Thyroid gland (tissue), 4 donors: ENCODE measurements at regions not wholly inside any gene's neighbourhood (a gene's known extent, or its start where the extent isn't known, plus 50 kb on each side); places are given as distances from the start of the nearest gene placed in this dataset.

Source experiments
- CTCF ChIP-seq, 6 experiments: fragments of 200-600 bp in 3 of 6; fragments of 450-650 bp in 3 of 6; sonication (generic) in 3 of 6; IDR thresholded peaks; one replicate each; pipeline ENCODE4 v1.5.1; 2016 to 2019; ENCODE audit warnings: antibody characterized with exemption in 6 of 6, mild to moderate bottlenecking in 2 of 6, inconsistent platforms in 1 of 6, moderate library complexity in 1 of 6
- POLR2A ChIP-seq, 2 donors: fragments of 450-650 bp; IDR thresholded peaks; one replicate each; pipeline ENCODE4 v1.6.1; 2017; ENCODE audit warnings: antibody characterized with exemption in 2 of 2, mild to moderate bottlenecking in 2 of 2, moderate library complexity in 1 of 2

DNA sequence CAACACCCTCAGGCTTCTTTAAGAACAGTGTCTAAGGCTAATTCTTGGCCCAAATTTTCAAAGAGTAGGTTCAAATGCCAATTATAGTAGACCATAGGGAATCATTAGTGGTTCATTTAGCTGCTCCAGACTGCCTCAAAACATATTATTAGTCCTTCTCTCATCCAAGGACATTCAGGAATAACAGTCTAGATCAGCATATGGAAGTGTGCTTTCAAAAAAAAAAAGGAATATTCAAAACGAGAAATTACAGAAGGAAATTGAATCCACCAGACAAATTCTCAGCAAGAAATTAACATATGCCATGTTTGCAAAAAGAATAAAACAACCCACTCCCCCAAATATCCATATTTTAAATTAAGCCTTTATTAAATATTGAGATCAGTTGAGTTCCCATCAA, 293.1 kb downstream of the SMARCA1 start:
- TF ChIP-seq CTCF (IDR thresholded peaks at IDR 0.05) (no peak), POLR2A (IDR thresholded peaks at IDR 0.05) (no peak)
